Cardiac fibroblast (primary cell): ENCODE measurements at regions not wholly inside any gene's neighbourhood (a gene's known extent, or its start where the extent isn't known, plus 50 kb on each side); places are given as distances from the start of the nearest gene placed in this dataset.

Experiments
- DNase-seq, 2 donors: peaks; one replicate each; pipeline versions ENCODE4 v3.0.0 to v3.0.0-alpha.2; 2010; ENCODE audit warnings: low read depth in 2 of 2
- H3K4me3 ChIP-seq, 2 donors: replicated peaks in 1 of 2; 1 replicate in 1 of 2; 2 replicates in 1 of 2; pipeline ENCODE4 v1.5.1; 2011; ENCODE audit warnings: low read depth in 2 of 2, low read length in 2 of 2, mild to moderate bottlenecking in 2 of 2, moderate library complexity in 1 of 2
- CTCF ChIP-seq: IDR thresholded peaks from one replicate; pipeline ENCODE4 v1.5.1; 2011; ENCODE audit warnings: low read depth, mild to moderate bottlenecking, low read length, inconsistent platforms

GRCh38 chr16:85505794-85506634, 107.1 kb upstream of the GSE1 start:
- no peak for TF ChIP-seq CTCF
- H3K4me3 ChIP-seq: no peak overlapping the region
- DNase-seq: no peak

- H3K4me3 ChIP-seq: no peak overlapping the region
- no peak for TF ChIP-seq CTCF
These were observed 106.5 kb upstream of the GSE1 start for GRCh38 chr16:85506635-85506911.

GRCh38 chr16:85507342-85507741, 105.8 kb upstream of the GSE1 start:
- no peak for TF ChIP-seq CTCF
- DNase-seq: no peak
- no peak overlapping the region for H3K4me3 ChIP-seq

More at GRCh38 chr16:85506635-85506911, 106.5 kb upstream of the GSE1 start:
- no peak for DNase-seq

GRCh38 chr16:85508388-85508787, 104.7 kb upstream of the GSE1 start:
- H3K4me3 ChIP-seq: no peak overlapping the region
- TF ChIP-seq CTCF: no peak
- DNase-seq: no peak

- DNase-seq: no peak
- no peak overlapping the region for H3K4me3 ChIP-seq
- TF ChIP-seq CTCF: no peak
These were observed 104.1 kb upstream of the GSE1 start for GRCh38 chr16:85508993-85509392.

GRCh38 chr16:85510041-85510659, 103.0 kb upstream of the GSE1 start:
- no peak for TF ChIP-seq CTCF
- H3K4me3 ChIP-seq: no peak overlapping the region
- no peak for DNase-seq
